HG03280 (cell line): ENCODE measurements at regions not wholly inside any gene's neighbourhood (a gene's known extent, or its start where the extent isn't known, plus 50 kb on each side); places are given as distances from the start of the nearest gene placed in this dataset.

Experiments used
- ATAC-seq: cut with Tn5 transposase; IDR thresholded peaks from one replicate; pipeline ENCODE4 v1.9.1; 2021; ENCODE audit warnings: mild to moderate bottlenecking, moderate library complexity; ENCODE audit not compliant: unreplicated experiment

GRCh38 chr14:85438481-85438942, 91.4 kb upstream of the FLRT2 start:
- no peak for ATAC-seq

GRCh38 chr14:85439696-85440328, 90.1 kb upstream of the FLRT2 start:
- no peak for ATAC-seq

GRCh38 chr14:85441909-85442643, 87.9 kb upstream of the FLRT2 start:
- no peak for ATAC-seq

- no peak for ATAC-seq
Measured at GRCh38 chr14:85442996-85443395, 86.9 kb upstream of the FLRT2 start.

DNA sequence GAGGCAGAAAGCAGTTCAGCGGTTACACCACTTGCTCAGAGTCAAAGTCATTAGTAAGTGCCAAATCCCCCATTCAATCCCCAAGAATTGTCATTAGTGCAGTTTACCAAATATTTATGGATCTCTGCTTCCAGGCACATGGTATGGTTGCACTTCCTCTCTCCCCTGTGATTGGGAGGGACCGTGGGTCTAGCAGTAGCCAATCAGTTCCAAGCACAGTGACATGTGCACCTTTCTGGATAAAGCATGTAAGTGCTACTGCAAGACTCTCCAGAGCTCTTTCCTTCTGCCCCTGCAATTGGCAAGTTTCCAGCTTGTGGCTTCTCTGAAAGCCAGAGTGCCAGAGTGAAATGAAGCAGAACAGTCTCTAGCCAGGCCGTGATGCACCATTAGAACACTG, 85.3 kb upstream of the FLRT2 start:
- no peak for ATAC-seq

GRCh38 chr14:85445151-85445795, 84.7 kb upstream of the FLRT2 start:
- no peak for ATAC-seq

DNA sequence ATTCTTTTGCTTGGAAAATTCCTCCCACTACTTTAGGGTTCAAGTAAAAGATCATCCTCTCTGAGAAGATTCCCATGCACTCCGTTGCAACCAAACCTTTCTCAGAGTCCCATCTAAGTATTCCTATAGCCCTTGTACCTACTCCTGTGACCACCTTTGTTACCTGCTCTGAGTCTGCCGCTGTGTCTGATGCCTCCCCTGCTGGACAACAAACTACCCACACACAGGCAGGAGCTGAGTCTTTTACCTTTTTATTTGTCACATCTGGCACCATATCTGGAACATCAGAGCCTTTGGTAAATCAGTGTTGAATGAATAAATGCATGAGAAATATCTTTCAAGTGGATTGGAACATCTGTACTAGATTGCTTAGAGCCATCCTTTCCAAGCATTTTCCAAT, 82.1 kb upstream of the FLRT2 start:
- ATAC-seq: no peak

- no peak for ATAC-seq
Measured at GRCh38 chr14:85451421-85451820, 78.5 kb upstream of the FLRT2 start.

GRCh38 chr14:85453401-85454225, 76.3 kb upstream of the FLRT2 start:
- no peak for ATAC-seq

GRCh38 chr14:85454226-85454813, 75.6 kb upstream of the FLRT2 start:
- ATAC-seq: no peak

DNA sequence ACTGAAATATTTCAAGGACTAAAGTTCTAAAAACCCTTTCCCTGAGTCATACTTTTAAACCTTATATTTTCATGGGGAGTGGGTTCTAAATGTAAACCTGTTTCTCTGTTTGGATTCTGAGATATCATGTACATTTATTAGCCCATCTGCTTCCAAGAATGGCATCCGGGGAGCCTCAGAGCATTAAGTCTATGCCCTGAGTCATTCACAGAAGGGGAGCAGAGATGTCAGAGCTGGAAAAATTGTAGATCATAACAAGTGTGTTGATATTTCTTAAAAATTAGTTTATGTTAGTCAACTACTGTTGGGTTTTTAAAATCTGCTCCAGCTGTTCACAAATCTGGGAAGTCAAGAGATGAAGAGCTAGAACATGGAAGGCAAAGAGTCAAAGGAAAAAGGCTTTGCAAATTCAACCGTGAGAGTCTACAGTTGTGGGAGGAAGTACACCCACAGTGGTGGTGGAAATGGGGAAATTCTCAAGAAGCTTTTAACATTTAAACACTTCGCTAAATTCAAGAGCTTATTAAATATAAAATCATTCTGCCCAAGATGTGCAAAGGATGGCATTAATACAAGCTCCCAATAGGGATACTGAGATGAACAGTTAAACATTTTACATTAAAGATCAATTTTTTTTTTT, 70.5 kb upstream of the FLRT2 start:
- no peak for ATAC-seq

GRCh38 chr14:85461432-85462133, 68.4 kb upstream of the FLRT2 start:
- ATAC-seq: no peak

- ATAC-seq: no peak
Measured at GRCh38 chr14:85463512-85463911, 66.4 kb upstream of the FLRT2 start.

DNA sequence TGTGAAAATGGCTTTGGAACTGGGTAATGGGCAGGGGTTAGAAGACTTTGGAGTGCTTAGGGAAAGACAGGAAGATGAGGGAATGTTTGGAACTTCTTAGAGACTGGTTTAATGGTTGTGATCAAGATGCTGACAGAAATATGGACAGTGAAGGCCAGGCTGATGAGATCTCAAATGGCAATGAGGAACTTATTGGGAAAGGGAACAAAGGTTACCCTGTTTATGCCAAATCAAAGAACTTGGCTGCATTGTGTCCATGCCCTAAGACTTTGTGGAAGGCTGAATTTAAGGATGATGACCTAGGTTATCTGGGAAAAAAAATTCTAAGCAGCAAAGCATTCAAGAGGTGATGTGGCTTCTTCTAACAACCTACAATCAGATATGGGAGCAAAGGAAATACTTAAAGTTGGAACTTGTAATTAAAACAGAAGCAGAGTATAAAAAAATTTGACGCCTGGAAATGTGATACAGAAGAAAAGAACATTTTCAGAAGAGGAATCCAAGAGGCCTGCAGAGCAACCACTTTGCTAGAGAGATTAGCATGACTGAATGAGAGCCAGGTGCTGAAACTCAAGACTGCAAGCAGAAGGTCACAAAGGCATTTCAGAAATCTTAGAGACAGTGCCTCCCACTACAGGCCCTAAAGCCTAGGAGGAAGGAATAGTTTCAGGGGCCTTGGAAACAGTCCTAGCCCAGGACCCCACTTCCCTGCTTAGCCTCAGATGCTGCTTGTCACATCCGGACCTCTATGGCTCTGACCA, 65.6 kb upstream of the FLRT2 start:
- no peak for ATAC-seq

GRCh38 chr14:85466678-85467077, 63.3 kb upstream of the FLRT2 start:
- ATAC-seq: no peak

DNA sequence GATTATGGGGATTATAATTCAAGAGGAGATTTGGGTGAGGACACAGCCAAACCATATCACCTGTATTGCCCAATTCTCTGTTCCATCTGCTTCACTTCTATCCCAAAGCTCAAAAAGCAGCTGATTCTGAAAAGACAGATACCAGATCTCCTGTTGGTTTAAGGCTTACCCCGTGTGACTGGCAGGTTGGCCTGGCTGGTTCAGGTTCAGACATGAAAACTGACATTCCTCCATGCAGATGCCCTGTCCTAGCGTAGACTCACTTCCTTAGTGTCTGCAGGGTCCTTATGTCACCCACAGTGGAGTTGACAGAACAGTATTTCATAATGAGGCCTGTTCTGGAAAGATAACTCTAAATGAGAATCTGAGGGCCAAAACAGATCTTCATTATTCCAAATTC, 61.1 kb upstream of the FLRT2 start:
- ATAC-seq: no peak

- ATAC-seq: no peak
Measured at GRCh38 chr14:85471156-85471555, 58.8 kb upstream of the FLRT2 start.

DNA sequence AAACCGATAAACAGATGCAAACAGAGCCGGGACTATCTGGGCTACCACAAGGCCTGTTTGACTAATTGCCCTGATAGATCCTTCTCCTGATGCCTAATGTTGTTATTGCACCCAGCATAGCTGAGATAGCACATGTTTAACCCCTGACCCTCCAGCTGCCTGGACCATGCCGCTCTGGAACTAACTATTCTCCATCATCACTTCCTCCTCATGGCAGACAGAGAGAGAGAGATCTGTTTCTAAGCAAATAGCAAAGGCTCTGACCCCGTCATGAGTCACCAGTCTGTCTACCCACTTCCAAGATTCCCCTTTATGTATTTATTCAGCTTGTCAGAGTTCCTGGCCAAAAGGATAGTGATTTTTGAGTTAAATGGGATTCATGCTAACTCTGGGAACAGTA, 58.2 kb upstream of the FLRT2 start:
- ATAC-seq: no peak

DNA sequence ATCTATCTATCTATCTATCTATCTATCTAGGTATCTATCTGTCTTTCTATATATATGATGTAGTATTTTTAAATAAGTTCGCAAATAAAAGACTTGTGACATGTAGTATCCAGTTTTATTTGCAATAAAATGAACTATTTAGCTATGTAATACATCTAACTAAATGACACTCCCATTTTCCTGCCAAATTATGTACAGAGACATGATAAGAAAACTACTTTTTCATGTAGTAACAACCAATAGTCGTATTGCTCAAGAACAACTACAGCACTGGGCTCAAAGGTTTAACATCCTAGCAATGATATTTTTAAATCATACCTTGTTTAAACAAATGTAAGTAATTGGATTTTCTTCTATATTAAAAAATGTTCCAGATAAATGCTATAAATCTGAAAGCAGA, 55.5 kb upstream of the FLRT2 start:
- no peak for ATAC-seq
